Transverse colon (tissue), 4 donors: ENCODE measurements at regions not wholly inside any gene's neighbourhood (a gene's known extent, or its start where the extent isn't known, plus 50 kb on each side); places are given as distances from the start of the nearest gene placed in this dataset.

Source experiments
- CTCF ChIP-seq, 5 experiments: fragments of 200-600 bp in 3 of 5; fragments of 450-650 bp in 2 of 5; sonication (generic) in 3 of 5; IDR thresholded peaks; 1 replicate in 2 of 5; 2 replicates in 3 of 5; pipeline ENCODE4 v1.5.1; 2016 to 2017; ENCODE audit warnings: antibody characterized with exemption in 5 of 5, inconsistent platforms in 3 of 5, mild to moderate bottlenecking in 2 of 5, moderate library complexity in 1 of 5
- POLR2A ChIP-seq: fragments of 450-650 bp; IDR thresholded peaks from one replicate; pipeline ENCODE4 v1.6.1; 2016; ENCODE audit warnings: antibody characterized with exemption, mild to moderate bottlenecking, moderate library complexity
- POLR2AphosphoS5 ChIP-seq, 3 donors: sonication (generic); formaldehyde crosslinking; IDR thresholded peaks; one replicate each; pipeline ENCODE4 v1.6.1; 2016; ENCODE audit warnings: antibody characterized with exemption in 3 of 3

GRCh38 chr5:42015254-42015653 lies 90.2 kb downstream of the FBXO4 start:
- TF ChIP-seq CTCF (IDR thresholded peaks at IDR 0.05) (no peak), POLR2A (no peak), POLR2AphosphoS5 (IDR thresholded peaks at IDR 0.05) (no peak)
